DMS79 (cell line): ENCODE measurements at regions not wholly inside any gene's neighbourhood (a gene's known extent, or its start where the extent isn't known, plus 50 kb on each side); places are given as distances from the start of the nearest gene placed in this dataset.
"Not testable (repeated sequence)": the region's sequence is repeated elsewhere in the genome, so short reads cannot be mapped to it uniquely, and the experiment has no call there.

ENCODE experiments used
- DNase-seq: peaks from one replicate; lab custom pipeline; 2025; lab: John Stamatoyannopoulos, UW

- no peak for DNase-seq
Measured at GRCh38 chr5:162209005-162209605, 141.5 kb downstream of the GABRG2 start.

- DNase-seq, result no peak
Measured at GRCh38 chr5:162214551-162214950, 147.0 kb downstream of the GABRG2 start.

GRCh38 chr5:162217037-162217436 is 149.5 kb downstream of the GABRG2 start:
- no peak for DNase-seq

GRCh38 chr5:162221910-162222309 is 154.3 kb downstream of the GABRG2 start:
- DNase-seq, result no peak

GRCh38 chr5:162227075-162227474 is 159.5 kb downstream of the GABRG2 start:
- DNase-seq, result no peak

GRCh38 chr5:162230348-162230747 is 162.8 kb downstream of the GABRG2 start:
- DNase-seq, result no peak

DNA sequence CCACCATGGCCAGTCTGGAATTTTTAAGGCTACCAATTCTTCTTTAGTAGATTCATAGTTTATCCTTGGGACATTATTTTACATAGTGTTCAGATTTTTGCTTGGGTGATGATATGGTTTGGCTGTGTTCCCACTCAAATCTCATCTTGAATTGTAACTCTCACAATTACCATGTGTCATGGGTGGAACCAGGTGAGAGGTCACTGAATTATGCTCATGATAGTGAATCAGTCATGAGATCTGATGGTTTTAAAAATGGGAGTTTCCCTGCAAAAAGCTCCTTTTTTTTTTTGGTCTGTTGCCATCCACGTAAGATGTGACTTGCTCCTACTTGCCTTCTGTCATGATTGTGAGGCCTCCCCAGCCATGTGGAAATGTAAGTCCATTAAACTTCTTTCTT is 163.9 kb downstream of the GABRG2 start:
- DNase-seq, result no peak

- DNase-seq, result no peak
Measured at GRCh38 chr5:162240734-162241133, 173.2 kb downstream of the GABRG2 start.

DNA sequence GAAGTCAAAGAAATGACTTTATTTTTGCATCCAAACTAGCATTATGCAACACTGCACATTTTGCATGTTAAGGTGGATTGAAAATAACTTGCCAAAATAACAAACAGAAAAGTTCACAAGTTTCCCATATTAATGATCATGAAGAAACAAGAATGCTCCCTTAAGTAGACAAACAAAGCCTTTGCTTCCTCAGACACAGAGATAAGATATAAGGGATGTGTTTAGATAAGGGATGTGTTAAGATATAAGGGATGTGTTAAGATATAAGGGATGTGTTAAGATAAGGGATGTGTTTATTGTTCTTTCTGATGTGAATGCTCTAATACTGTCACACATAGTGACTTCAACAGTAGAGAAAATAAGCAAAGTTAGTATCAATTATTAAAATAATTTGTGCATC is 174.8 kb downstream of the GABRG2 start:
- no peak for DNase-seq

GRCh38 chr5:162243651-162244050 is 176.1 kb downstream of the GABRG2 start:
- DNase-seq, result no peak

GRCh38 chr5:162248107-162248713 is 180.6 kb downstream of the GABRG2 start:
- no peak for DNase-seq

- DNase-seq, result no peak
Measured at GRCh38 chr5:162256711-162257110, 189.1 kb downstream of the GABRG2 start.

- no peak for DNase-seq
Measured at GRCh38 chr5:162268694-162269481, 201.3 kb downstream of the GABRG2 start.

- DNase-seq, result no peak
Measured at GRCh38 chr5:162272417-162272816, 204.8 kb downstream of the GABRG2 start.

- DNase-seq, result no peak
Measured at GRCh38 chr5:162274679-162275078, 207.1 kb downstream of the GABRG2 start.

- not testable (repeated sequence) for DNase-seq
Measured at GRCh38 chr5:162275387-162275786, 207.8 kb downstream of the GABRG2 start.

DNA sequence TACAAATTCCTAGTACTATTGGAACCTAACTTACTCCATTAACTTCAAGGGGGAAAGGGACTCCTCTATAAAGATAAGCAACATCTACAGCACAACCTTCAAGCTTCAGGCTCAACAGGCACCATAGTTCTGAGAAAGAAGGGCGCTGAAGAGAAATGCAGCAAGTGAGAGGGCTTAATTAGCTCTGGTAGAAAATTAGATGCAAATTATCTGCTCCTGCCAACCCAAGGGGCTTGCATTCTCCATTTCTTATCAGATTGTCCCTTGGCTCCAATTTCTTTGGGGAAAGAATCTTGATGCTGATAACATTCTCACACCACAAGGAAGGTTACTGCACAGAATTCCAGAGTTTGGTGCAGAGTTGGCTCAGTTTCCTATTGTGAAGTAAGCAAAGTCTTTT is 214.6 kb downstream of the GABRG2 start:
- no peak for DNase-seq

- DNase-seq, result no peak
Measured at GRCh38 chr5:162283609-162284008, 216.0 kb downstream of the GABRG2 start.

- no peak for DNase-seq
Measured at GRCh38 chr5:162288647-162289296, 221.2 kb downstream of the GABRG2 start.

DNA sequence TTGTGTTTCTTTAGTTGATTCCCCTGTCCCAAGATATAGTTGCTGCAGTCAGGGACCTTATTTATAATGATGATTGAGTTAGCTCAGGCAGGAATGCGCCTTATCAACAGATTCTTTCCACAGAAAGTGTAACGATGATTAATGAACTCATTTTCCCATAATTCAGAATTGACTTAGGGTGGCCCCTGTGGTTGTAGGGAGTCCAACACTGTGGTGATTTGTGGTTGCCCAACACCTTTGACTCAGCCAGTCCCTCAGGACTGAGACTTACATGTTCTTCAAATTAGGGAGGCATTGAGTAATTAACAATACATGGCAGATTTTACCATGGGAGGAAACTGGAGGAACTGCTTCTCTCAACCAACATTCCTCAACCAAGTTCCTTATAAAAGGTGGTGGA is 221.9 kb downstream of the GABRG2 start:
- DNase-seq, result no peak

GRCh38 chr5:162299793-162300192 is 232.2 kb downstream of the GABRG2 start:
- DNase-seq, result no peak

- no peak for DNase-seq
Measured at GRCh38 chr5:162301356-162301755, 233.8 kb downstream of the GABRG2 start.

DNA sequence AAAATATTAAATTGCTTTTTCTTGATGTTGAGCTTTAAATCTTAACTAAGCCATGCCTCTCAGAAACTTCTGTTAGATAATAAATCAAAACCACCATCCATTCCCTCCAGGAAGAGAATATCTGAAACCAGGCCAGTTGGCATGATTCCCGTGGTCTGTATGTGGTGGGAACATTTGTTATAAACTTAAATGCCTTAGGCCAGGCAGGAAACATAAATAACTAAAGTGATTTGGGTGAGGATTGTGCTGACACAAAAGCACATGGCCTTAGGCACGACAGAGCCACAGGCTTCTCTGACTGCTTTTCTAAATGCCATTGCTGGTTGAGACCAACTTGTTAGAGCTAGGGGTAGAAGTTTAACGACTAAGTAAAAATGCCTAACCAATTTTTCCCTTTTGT is 255.9 kb downstream of the GABRG2 start:
- no peak for DNase-seq
